Renal cortex interstitium (tissue), 11 donors: ENCODE measurements at regions not wholly inside any gene's neighbourhood (a gene's known extent, or its start where the extent isn't known, plus 50 kb on each side); places are given as distances from the start of the nearest gene placed in this dataset.
"Not testable (repeated sequence)": the region's sequence is repeated elsewhere in the genome, so short reads cannot be mapped to it uniquely, and the experiment has no call there.

Source experiments
- DNase-seq, 11 donors: peaks; one replicate each; pipeline ENCODE4 v3.0.0-alpha.2; 2013; ENCODE audit warnings: low read depth in 9 of 11, low spot score in 4 of 11; ENCODE audit errors: extremely low read depth in 1 of 11

DNA sequence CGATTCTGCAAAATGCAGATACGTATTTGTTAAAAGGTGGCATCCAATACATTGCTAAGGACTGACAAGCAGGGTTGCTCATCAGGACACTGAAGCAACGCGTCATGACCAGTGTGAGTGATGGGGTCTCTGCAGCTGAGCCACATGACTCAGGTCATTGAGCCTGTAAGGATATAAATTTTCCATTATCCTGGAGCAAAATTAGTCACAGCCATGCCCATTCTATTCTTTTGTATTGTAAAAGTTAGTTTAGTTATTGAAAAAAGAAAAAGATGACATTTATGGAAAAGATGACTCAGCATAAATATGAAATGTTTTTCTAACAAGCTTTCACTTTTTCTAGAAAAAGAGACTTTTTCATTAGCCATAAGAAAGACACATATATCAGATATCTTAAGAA is 268.0 kb upstream of the TMEM132C start:
- DNase-seq: no peak

DNA sequence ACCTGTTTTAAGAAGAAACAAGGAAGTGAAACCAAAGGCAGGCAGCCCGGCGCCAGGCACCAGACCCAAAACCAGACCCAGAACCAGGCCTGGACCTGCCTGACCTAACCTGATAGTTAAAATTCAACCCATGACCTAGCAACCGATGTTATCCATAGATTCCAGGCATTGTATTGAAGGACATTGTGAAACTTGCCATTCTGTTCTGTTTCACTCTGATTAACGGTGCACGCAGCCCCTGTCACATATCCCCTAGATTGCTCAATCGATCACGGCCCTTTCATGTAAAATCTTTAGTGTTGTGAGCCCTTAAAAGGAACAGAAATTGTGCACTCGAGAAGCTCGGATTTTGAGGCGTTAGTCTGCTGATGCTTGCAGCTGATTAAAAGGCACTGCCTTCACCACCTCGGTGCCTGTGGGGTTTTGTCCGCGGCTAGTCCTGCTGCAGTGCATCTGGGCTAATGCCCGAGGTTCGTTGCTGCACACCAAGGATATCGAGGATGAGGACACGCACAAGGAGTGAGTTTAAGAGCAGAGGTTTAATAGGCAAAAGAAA is 262.5 kb upstream of the TMEM132C start:
- no peak for DNase-seq

DNA sequence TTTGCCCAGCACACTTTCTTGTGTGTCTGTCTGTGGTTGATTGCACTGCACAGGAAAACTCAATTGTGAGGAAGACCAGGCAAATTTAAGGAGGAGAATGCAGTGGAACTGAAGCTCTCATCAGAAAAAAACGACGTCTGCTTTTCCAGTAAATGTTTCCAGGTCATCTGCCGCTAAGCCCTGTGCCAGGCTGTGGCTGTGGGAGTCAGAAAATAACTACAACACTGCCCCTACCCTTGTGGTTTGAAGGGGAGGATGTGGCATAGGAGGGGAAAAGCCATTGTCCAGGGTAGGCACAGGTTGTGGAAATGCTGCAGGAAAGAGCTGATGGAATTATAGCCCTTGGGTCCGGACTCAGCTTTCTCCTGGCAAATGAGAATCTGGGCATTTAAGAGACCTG is 259.7 kb upstream of the TMEM132C start:
- DNase-seq: no peak

DNA sequence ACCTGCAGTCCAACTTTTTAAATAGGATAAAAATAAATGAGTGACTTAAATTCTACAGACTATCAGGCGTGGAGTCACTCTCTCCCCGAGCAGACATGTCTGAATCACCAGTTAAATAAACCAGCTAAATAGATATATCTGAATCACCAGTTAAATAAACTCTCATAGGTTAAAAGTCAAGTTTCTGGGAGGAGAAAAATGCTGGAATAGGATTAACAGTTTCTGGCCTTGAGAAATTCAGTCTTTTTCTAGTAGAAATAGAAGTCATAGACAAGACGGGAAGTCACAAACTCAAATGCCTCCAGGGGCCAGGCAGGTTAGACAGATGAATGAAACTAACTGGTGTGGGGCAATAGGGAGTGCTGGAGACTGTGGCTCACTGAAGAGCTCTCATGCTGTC is 258.6 kb upstream of the TMEM132C start:
- no peak for DNase-seq

DNA sequence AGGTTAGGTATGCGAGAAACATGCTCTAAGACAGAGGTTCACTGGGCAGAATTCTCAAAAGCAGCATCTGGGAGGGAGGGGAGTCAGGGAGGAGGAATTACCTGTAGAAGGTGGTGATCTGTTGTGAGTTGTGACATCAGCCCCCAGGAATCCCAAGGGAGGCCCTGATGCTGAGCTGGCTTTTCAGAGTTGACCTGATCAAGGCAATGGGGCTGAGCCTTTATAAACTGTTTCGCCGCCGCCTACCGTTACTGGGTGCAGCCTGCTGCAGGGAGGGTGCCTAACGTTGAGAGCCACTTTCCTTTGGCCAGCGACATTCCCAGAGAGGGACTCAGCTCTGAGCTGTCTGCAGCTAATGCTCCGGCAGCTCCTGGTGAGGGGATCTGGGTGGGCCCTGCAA is 257.9 kb upstream of the TMEM132C start:
- no peak for DNase-seq

DNA sequence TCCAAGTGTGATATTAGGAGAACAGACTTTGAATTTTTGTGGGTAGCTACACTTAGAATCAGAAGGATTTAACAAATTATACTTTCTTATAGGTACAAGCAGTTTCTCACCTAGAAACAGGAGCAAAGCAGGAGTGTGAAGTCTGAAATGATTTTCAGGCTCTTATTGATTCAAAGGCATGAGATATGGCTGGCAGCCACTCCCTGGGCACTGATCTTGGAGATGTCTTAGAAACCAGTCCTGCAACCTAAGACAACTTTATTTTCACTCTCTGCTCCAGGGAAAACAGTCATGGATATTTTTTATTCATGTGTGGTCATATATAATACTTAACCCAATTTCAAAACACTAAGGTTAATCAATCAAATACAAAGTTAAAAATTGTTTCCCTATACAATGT is 254.9 kb upstream of the TMEM132C start:
- no peak for DNase-seq

DNA sequence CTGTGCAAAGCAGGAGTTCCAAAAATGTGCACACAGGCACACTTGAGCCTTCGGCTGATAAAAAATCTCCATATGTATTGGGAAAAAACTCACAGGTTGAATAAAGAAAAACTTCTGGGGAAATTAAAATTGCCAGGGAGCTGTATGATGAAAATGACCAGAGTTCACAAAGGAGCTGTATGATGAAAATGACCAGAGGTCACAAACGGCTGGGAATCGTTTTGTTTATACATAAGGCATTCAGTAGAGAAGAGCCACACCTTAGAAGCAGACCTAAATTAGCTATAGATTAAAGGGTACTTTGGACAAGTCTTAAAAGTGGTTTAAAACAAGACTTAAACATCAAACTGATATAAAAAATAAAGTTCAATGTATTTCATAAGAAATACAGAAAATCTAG is 251.7 kb upstream of the TMEM132C start:
- DNase-seq: no peak

DNA sequence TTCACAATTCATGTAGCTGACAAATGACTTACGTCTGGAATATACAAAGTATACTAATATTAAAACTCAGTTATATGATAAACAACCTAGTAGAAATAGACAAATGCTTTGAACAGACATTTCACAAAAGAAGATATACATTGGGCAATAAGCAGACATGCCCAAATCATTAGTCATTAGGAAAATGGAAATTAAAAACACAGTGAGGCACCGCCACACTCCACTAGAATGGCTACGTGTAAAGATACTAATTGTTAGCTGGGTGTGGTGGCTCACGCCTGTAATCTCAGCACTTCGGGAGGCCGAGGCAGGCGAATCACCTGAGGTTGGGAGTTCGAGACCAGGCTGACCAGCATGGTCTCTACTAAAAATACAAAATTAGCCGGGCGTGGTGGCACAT is 248.9 kb upstream of the TMEM132C start:
- DNase-seq: no peak

DNA sequence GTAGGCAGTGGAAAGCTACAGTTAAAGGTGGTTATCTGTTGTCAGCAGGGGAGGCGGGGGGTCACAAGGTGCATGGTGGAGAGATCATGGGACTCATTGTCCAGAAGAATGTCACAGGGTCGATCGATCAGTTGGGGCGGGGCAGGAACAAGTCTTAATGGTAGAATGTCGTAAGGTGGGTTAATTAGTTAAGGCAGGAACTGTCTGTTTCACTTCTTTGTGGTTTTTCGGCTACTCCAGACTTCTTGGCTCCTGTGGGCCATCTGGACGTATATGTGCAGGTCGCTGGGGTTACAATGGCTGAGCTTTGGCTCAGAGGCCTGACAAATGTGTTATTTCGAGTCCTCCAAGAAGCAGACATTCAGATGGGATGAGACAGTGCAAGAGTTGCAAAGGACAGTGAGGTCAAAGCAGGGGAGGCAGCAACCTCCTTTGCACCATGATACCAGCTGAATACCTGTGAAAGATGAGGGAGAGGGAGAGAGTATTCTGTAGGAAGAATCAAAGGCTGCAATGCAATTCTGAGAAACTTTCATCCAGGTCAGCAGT is 246.9 kb upstream of the TMEM132C start:
- no peak for DNase-seq

DNA sequence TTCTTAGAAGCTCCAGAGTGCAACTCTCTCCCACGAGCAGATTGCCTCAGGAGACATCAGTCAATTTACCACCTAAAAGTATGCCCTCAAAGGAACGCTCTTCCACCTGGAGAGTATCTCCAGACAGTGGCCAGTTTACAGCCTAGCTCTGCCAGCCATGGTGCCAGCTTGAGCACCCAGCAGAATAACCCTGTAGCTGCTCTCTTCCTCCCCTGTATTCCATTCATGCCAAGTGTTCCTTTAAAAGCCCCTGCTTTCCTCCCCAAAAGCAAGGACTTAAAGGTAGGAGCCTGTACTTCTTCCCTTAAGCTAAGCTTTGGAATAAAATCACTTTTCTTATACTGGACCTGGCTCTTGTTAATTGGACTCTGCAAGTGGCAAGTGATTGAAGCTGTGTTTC is 245.4 kb upstream of the TMEM132C start:
- DNase-seq: no peak

DNA sequence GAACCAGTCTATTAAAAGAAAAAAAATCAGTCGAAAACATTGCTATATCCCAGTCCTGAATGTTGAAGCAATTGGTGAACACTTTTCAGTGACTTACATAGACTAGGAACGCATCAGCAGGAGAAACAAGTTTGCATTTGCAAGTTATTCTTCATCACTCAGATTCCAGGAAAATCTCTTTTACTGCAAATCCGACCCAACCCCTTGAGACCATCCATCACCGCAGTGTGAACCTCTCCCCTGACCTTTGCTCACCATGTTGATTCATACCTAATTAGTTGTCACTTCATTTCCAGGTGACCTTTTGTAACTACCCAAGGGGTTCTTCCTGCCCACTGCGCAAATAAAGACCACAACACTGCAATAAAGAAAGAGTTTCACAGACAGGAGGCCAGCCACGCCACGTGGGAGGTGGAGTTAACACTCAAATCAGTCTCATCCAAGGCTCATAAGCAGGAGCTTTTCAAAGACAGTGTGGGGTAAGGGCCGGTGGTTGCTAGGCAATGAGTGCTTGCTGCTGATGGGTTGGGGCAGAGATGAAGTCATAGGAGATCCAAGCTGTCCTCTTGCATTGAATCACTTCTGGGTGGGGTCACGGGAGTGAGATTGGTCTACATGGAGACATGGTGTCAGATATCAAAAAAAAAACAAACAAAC is 241.3 kb upstream of the TMEM132C start:
- DNase-seq: no peak

DNA sequence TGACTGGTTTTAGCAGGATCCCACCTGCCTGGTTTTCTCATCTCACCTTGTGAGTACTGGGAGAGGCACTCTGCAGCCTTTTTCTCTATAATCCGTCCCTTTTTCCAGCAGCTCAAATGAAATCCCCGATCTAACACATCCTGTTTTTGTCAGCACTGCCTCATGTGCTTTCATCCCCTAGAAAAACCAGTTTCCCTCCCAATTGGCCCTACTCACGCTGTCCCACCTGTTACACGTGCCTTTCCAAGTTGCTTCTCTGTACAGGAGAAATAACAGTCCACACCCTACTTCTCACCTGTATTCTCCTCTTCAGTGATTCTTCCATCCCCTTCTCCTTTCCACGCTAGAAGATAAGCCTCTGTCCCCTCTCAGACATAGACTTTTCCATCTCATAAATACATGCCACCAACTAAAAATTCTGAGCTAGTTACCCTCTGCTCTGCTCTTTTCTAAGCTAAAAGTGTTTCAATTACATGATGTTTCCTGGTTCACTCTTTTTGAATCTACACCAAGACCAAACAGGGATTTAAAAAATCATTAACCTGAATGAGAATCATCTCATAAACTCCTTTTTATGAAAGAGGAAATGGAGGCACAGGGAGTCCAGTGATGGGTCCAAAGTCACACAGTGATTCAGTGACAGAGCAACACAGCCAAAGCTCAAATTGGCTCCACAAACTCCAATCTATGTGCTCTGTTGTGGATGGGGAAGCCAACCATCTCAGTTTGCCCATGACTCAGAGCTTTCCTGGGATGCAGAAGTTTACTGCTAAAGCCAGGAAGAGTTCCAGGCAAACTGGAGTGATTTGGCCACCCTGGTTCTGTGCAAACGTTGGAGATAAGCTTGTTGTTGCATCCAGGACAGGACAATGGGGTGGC is 240.0 kb upstream of the TMEM132C start:
- no peak for DNase-seq

DNA sequence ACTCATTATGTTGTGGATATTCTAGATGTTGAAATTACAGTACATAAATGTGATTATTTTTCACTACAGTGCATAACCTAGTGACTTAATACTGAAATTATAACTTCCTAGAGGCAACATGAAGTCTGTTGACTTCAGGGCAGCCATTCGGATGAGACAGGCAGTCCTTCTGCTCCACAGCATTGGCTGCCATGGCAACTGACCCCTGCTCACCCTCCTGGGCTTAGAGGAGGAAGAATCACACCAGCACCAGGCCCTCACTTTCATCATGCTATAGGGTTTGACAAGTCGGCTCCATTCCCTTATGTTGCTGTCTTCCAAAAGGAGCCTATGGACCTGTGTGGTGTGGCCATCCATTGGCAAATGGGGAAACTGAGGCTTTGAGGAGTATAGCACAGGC is 233.5 kb upstream of the TMEM132C start:
- DNase-seq: no peak

DNA sequence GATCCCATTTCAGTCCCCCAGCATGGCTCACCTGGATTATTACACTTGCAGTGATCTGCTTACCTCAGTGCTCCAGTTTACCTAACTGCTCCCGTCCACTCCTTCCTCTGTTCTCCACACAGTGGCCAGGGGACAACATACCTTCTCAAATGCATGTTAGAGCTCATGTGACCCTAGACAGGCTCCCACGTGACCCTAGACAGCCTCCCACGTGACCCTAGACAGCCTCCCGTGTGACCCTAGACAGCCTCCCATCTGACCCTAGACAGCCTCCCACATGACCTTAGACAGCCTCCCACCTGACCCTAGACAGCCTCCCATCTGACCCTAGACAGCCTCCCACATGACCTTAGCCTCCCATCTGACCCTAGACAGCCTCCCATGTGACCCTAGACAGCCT is 226.0 kb upstream of the TMEM132C start:
- no peak for DNase-seq

DNA sequence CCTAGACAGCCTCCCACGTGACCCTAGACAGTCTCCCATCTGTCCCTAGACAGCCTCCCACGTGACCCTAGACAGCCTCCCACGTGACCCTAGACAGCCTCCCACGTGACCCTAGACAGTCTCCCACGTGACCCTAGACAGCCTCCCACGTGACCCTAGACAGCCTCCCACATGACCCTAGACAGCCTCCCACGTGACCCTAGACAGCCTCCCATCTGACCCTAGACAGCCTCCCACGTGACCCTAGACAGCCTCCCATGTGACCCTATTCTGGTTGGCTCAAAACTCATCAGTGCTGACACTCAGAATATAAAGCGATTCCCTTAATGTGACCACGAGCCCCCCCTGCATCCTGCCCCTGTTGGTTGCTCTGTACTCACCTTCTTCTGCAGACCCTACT is 224.7 kb upstream of the TMEM132C start:
- not testable (repeated sequence) for DNase-seq

DNA sequence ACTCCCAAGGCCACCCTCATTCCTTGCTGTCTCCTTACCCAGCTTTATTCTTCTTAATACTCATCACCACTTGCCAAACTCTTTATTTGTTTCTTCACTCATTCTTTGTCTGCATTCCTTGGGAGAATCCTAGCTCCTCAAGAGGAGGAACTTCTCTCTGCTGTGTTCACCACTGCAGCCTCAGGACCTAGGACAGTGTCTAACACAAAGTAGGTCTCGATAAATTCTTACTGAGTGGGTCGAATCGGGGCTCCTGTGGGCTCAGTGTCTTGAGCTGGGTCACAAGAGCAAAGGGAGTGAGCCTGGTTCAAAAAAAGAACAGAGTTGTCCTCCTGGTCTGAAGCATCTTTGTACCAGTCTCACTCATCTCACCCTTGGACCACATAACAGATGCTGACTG is 224.1 kb upstream of the TMEM132C start:
- no peak for DNase-seq

DNA sequence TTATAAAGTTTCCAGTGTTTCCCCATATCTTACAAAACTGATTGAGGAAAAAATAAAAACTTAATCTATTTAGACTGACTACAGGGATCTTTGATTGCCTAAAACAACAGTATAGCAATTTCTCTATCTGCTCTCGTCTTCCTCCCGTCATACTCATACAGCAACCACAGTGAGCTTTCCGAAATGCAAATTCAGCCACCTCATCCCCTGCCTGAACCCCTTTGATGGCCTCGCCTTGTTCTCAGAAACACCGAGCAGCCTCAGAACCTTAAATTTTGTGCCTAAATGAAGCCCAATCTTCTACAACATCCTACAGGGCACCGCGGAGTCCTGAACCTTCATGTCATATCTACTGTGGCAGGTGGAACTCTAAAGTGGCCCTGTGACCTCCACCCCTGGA is 223.7 kb upstream of the TMEM132C start:
- no peak for DNase-seq

DNA sequence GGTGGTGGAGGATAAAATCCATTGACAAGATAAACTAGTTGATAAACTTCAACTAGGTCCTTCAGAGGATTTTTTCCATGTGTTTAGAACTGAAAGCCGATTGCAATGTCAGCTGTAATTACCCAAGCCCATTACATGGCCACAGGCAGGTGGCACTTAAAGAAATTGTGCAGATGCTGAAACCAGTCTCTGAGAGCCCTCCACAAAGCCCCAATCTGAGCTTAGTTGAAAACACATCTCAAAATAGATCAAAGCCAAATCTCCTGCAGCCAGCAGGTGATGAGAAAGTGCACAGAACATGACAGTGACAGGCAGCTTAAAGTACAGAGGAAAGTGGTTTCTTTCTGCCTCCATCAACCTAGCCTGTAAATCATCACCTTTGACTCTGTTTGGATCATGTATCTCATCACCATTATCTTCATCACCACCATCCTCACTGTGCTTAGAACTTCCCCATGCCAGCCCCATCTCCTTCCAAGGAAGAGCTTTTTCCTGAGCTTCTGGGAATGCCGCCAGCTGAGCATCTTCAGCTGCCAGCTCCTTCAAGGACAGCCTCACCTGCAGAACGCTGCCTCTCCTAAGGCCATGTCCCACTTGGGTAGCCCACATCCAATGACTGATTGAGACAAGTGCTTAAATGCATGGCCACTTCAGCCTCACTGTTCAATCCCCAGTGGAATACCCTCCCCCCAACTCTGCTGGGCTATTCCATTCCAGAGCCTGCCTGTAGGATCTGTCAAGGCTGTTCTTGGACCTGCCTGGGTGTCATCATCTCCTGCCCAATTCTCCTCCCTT is 219.5 kb upstream of the TMEM132C start:
- DNase-seq: no peak

DNA sequence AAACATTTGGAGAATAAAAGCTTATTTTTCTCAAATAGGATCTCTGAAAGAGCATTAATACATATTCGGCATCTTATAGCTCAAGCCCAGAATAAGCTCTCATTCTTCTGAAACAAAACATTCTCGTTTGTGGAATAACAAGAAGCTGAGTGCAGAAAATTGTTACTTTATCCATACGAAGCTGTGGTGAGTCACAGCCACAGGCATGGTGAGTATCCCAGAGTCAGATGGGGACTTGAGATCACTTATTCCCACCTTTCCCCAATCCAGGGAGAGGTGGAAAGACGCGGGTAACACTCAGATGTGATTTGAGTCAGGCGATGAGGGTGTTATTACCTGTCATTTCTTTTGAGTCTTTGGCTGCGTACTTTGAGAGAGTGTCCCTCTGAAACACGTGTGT is 214.6 kb upstream of the TMEM132C start:
- DNase-seq: no peak

DNA sequence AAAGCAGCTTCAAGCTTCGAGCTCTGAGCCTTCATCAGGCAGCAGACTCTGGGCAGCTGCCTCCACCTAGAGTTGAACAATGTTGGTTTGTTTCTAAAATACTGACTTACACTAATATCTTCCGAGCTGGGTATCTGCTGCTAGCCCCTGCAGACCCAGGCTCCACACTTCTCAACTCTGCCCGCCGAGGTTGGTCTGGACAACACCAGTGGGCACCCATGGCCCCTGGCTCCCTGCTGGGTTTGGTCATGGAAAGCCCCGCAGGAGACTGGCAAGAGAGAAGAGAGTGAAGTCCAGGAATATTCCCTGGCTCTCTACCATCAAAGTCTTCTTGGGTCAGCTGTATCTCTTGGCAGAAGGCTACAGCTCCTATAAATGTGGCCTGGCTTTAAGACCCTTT is 214.2 kb upstream of the TMEM132C start:
- no peak for DNase-seq
